ENCODE measurements at regions not wholly inside any gene's neighbourhood (a gene's known extent, or its start where the extent isn't known, plus 50 kb on each side); places are given as distances from the start of the nearest gene placed in this dataset.

DNA sequence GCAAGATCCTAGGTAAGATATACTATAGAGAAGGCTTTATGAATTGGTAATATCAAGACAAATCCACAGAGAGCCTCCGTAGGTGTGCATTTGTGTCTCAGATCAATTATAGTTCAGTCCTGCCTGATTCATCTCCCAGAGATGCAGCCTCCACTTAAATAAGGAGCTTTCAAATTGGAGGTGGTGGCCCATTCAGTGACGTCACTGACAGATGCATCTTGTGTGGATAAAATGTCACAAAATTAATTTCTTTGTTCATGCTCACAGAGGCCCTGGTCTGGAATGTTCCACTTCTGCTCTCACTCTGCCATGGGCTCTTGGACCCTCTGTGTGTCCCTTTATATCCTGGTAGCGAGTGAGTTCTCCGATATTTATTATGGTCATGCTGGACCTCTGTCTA lies 157.1 kb upstream of the PRSS58 start:
- TF ChIP-seq, protein P1, sequence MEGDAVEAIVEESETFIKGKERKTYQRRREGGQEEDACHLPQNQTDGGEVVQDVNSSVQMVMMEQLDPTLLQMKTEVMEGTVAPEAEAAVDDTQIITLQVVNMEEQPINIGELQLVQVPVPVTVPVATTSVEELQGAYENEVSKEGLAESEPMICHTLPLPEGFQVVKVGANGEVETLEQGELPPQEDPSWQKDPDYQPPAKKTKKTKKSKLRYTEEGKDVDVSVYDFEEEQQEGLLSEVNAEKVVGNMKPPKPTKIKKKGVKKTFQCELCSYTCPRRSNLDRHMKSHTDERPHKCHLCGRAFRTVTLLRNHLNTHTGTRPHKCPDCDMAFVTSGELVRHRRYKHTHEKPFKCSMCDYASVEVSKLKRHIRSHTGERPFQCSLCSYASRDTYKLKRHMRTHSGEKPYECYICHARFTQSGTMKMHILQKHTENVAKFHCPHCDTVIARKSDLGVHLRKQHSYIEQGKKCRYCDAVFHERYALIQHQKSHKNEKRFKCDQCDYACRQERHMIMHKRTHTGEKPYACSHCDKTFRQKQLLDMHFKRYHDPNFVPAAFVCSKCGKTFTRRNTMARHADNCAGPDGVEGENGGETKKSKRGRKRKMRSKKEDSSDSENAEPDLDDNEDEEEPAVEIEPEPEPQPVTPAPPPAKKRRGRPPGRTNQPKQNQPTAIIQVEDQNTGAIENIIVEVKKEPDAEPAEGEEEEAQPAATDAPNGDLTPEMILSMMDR (IDR thresholded peaks at IDR 0.05): no peak
- no peak for TF ChIP-seq POLR2A (IDR thresholded peaks at IDR 0.05)

All from testis (tissue), 2 donors.